ENCODE measurements at regions not wholly inside any gene's neighbourhood (a gene's known extent, or its start where the extent isn't known, plus 50 kb on each side); places are given as distances from the start of the nearest gene placed in this dataset.

DNA sequence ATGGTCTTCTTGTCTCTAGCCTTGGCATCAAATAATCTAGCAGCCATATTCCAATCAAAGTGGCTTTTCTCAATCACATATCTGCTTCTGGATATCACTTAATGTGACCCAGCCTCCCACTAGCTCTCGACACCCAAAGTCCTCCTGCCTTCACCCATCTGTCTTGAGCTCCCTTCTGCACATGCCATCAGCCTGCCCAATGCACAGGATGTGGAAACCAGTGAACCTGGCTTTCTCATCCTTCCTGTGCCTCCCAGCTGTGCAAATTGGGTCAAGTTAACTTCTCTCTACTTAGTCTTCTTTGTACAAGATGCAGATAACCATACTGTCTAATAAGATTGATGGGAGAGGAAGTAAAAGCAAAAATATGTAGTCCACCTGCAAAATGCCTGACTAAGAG, 257.9 kb upstream of the PITRM1 start:
- TF ChIP-seq EZH2 (IDR thresholded peaks at IDR 0.05) (no peak), POLR2AphosphoS5 (IDR thresholded peaks at IDR 0.05; ENCODE audit: borderline replicate concordance, low read depth, low read length) (no peak)
